ENCODE measurements at regions not wholly inside any gene's neighbourhood (a gene's known extent, or its start where the extent isn't known, plus 50 kb on each side); places are given as distances from the start of the nearest gene placed in this dataset.

DNA sequence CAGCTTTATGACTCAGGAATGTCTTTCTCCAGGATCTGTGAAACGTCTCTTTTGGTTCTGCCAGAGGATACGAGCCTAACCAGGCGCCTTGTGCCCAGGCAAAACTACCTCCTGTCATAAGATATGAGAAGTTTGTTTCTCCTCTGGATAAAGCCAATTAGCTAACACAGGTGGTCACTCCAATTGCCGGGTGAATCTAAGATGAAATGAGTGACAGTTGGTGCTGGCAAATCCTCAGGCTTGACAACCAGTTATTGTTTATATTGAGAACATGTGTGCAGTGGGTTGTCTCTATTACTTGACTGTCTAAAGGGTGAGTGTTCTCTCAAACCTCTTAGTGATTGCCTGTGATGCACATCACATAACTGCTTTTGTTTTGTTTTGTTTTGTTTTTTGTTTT is 449.1 kb downstream of the XPNPEP1 start (continued):
- no peak for TF ChIP-seq HNF4A (conservative IDR thresholded peaks at IDR 0.05)

DNA sequence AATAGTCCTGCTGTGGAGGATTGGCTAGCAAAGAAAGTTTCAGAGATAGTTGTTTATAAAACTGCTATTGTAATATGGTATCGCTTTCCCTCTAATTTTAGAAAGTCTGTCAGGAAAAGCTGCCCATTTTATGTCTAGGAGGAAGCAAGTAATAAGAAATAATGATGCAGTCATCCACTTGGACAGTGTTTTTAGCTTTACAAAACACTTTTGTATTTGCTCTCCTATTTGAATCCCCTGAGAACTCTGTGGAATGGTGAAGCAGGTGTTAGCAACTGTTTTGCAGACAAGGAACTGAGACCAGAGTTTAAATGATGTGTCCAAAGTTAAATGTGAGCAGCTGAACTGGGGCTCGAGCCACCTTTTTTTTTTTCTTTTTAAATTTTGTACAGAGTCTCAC is 455.8 kb downstream of the XPNPEP1 start:
- Histone ChIP-seq H3K4me3 (ENCODE audit: low read depth in 1 of 3, low read length in 3 of 3) (no peak overlapping the region), H3K9me3 (ENCODE audit: control insufficient read depth in 4 of 4, low read length in 3 of 4) (peaks cover 0 to 3% (median 0%) of the 10 kb centered on the region in 4 donors), H3K9ac (ENCODE audit: low read depth in 1 of 2, low read length in 2 of 2) (no peak overlapping the region), H3K27ac (ENCODE audit: low read depth in 1 of 2, low read length in 2 of 2) (no peak overlapping the region), H3K4me1 (ENCODE audit: control insufficient read depth in 4 of 4, insufficient read depth in 4 of 4, low read length in 3 of 4) (no peaks in the 10 kb centered on the region), H3K27me3 (ENCODE audit: control insufficient read depth in 4 of 4, insufficient read depth in 4 of 4, low read length in 3 of 4) (peaks cover 0 to 3% (median 1%) of the 10 kb centered on the region in 4 donors), H3K36me3 (ENCODE audit: control insufficient read depth in 4 of 4, insufficient read depth in 3 of 4, low read depth in 1 of 4, low read length in 3 of 4) (no peaks in the 10 kb centered on the region)
- TF ChIP-seq GABPA (IDR thresholded peaks at IDR 0.05 in 1 of 2, conservative IDR thresholded peaks at IDR 0.05 in 1 of 2) (no peak), MAX (IDR thresholded peaks at IDR 0.05) (no peak), TAF1 (conservative IDR thresholded peaks at IDR 0.05) (no peak), JUND (IDR thresholded peaks at IDR 0.05) (no peak), FOXA1 (IDR thresholded peaks at IDR 0.05) (no peak), RAD21 (IDR thresholded peaks at IDR 0.05) (no peak), HNF4A (conservative IDR thresholded peaks at IDR 0.05) (no peak), FOXA2 (IDR thresholded peaks at IDR 0.05) (no peak), NR2F2 (IDR thresholded peaks at IDR 0.05) (no peak), SP1 (IDR thresholded peaks at IDR 0.05) (no peak), EGR1 (IDR thresholded peaks at IDR 0.05; ENCODE audit: low read depth in 2 of 2) (no peak), REST (IDR thresholded peaks at IDR 0.05) (no peak), RXRA (IDR thresholded peaks at IDR 0.05) (no peak)
- TF ChIP-seq, protein P1, sequence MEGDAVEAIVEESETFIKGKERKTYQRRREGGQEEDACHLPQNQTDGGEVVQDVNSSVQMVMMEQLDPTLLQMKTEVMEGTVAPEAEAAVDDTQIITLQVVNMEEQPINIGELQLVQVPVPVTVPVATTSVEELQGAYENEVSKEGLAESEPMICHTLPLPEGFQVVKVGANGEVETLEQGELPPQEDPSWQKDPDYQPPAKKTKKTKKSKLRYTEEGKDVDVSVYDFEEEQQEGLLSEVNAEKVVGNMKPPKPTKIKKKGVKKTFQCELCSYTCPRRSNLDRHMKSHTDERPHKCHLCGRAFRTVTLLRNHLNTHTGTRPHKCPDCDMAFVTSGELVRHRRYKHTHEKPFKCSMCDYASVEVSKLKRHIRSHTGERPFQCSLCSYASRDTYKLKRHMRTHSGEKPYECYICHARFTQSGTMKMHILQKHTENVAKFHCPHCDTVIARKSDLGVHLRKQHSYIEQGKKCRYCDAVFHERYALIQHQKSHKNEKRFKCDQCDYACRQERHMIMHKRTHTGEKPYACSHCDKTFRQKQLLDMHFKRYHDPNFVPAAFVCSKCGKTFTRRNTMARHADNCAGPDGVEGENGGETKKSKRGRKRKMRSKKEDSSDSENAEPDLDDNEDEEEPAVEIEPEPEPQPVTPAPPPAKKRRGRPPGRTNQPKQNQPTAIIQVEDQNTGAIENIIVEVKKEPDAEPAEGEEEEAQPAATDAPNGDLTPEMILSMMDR (IDR thresholded peaks at IDR 0.05; ENCODE audit: low read depth, low read length, missing input control), result no peak
- TF ChIP-seq, protein P2, sequence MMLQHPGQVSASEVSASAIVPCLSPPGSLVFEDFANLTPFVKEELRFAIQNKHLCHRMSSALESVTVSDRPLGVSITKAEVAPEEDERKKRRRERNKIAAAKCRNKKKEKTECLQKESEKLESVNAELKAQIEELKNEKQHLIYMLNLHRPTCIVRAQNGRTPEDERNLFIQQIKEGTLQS (IDR thresholded peaks at IDR 0.05), result no peak
- no peak for DNase-seq (ENCODE audit: low spot score)
- WGBS, result 75% methylated on average over 2 of the region's 2 CpGs

- H3K9ac ChIP-seq (ENCODE audit: low read depth in 1 of 2, low read length in 2 of 2), result no peak overlapping the region
- peaks cover 0 to 3% (median 1%) of the 10 kb centered on the region in 4 donors for H3K27me3 ChIP-seq (ENCODE audit: control insufficient read depth in 4 of 4, insufficient read depth in 4 of 4, low read length in 3 of 4)
- TF ChIP-seq TAF1 (conservative IDR thresholded peaks at IDR 0.05), result no peak
- TF ChIP-seq, protein P3, sequence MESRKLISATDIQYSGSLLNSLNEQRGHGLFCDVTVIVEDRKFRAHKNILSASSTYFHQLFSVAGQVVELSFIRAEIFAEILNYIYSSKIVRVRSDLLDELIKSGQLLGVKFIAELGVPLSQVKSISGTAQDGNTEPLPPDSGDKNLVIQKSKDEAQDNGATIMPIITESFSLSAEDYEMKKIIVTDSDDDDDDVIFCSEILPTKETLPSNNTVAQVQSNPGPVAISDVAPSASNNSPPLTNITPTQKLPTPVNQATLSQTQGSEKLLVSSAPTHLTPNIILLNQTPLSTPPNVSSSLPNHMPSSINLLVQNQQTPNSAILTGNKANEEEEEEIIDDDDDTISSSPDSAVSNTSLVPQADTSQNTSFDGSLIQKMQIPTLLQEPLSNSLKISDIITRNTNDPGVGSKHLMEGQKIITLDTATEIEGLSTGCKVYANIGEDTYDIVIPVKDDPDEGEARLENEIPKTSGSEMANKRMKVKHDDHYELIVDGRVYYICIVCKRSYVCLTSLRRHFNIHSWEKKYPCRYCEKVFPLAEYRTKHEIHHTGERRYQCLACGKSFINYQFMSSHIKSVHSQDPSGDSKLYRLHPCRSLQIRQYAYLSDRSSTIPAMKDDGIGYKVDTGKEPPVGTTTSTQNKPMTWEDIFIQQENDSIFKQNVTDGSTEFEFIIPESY (IDR thresholded peaks at IDR 0.05), result no peak
- H3K4me1 ChIP-seq (ENCODE audit: control insufficient read depth in 4 of 4, insufficient read depth in 4 of 4, low read length in 3 of 4), result no peaks in the 10 kb centered on the region
- no peak overlapping the region for H3K27ac ChIP-seq (ENCODE audit: low read depth in 1 of 2, low read length in 2 of 2)
- 73% methylated on average over 3 of the region's 3 CpGs for WGBS
- DNase-seq (ENCODE audit: low spot score), result no peak
- no peaks in the 10 kb centered on the region for H3K36me3 ChIP-seq (ENCODE audit: control insufficient read depth in 4 of 4, insufficient read depth in 3 of 4, low read depth in 1 of 4, low read length in 3 of 4)
- peaks cover 0 to 3% (median 0%) of the 10 kb centered on the region in 4 donors for H3K9me3 ChIP-seq (ENCODE audit: control insufficient read depth in 4 of 4, low read length in 3 of 4)
- no peak overlapping the region for H3K4me3 ChIP-seq (ENCODE audit: low read depth in 1 of 3, low read length in 3 of 3)
These were observed 458.4 kb downstream of the XPNPEP1 start for GRCh38 chr10:109464949-109465348.

Measured in liver (tissue), 8 donors.